BE2C (cell line): ENCODE measurements at regions not wholly inside any gene's neighbourhood (a gene's known extent, or its start where the extent isn't known, plus 50 kb on each side); places are given as distances from the start of the nearest gene placed in this dataset.

Source experiments
- DNase-seq: peaks from one replicate; pipeline ENCODE4 v3.0.0-alpha.2; 2020
- H3K27me3 ChIP-seq: fragments of 250-450 bp; sonication (Bioruptor Pico); 2 replicates; pipeline ENCODE4 v1.5.1; 2020; ENCODE audit warnings: mild to moderate bottlenecking
- H3K36me3 ChIP-seq: fragments of 250-450 bp; sonication (Bioruptor Pico); 2 replicates; pipeline ENCODE4 v1.5.1; 2020; ENCODE audit warnings: mild to moderate bottlenecking
- H3K4me1 ChIP-seq: fragments of 250-450 bp; sonication (Bioruptor Pico); 2 replicates; pipeline ENCODE4 v1.5.1; 2020
- H3K4me3 ChIP-seq: 2 replicates; pipeline ENCODE4 v1.5.1; 2011; ENCODE audit warnings: low read depth, low read length
- H3K9me3 ChIP-seq: fragments of 250-450 bp; sonication (Bioruptor Pico); 2 replicates; pipeline ENCODE4 v1.5.1; 2020
- TF ChIP-seq, protein P1 (sequence below): IDR thresholded peaks from 2 replicates; pipeline ENCODE4 v1.5.1; 2012; ENCODE audit warnings: mild to moderate bottlenecking, low read depth, low read length

DNA sequence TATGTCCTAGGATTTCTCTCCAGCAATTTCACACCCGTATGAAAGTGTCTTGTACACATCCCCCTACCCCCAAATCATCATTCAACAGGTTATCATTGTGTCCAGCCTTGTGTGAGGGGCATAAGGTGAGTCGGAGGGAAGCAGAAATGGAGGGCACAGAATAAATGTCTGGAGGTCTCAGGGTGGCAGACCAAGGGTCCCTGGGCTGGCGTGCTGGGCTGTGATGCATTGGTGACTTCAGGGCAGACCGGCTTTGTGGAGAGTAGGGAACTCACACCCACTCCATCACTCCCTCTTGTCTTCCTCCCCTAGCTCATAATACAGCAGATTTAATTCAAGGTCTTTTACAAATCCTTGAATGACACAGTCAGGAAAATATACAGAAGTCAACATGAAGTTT is 191.7 kb upstream of the PMEPA1 start:
- H3K4me1 ChIP-seq = no peaks in the 10 kb centered on the region
- TF ChIP-seq, protein P1, sequence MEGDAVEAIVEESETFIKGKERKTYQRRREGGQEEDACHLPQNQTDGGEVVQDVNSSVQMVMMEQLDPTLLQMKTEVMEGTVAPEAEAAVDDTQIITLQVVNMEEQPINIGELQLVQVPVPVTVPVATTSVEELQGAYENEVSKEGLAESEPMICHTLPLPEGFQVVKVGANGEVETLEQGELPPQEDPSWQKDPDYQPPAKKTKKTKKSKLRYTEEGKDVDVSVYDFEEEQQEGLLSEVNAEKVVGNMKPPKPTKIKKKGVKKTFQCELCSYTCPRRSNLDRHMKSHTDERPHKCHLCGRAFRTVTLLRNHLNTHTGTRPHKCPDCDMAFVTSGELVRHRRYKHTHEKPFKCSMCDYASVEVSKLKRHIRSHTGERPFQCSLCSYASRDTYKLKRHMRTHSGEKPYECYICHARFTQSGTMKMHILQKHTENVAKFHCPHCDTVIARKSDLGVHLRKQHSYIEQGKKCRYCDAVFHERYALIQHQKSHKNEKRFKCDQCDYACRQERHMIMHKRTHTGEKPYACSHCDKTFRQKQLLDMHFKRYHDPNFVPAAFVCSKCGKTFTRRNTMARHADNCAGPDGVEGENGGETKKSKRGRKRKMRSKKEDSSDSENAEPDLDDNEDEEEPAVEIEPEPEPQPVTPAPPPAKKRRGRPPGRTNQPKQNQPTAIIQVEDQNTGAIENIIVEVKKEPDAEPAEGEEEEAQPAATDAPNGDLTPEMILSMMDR = no peak
- DNase-seq = no peak
- no peaks in the 10 kb centered on the region for H3K9me3 ChIP-seq
- no peaks in the 10 kb centered on the region for H3K36me3 ChIP-seq
- no peaks in the 10 kb centered on the region for H3K27me3 ChIP-seq
- no peak overlapping the region for H3K4me3 ChIP-seq

GRCh38 chr20:57900226-57900905 is 190.6 kb upstream of the PMEPA1 start:
- TF ChIP-seq, protein P1 = no peak

GRCh38 chr20:57899554-57899953 is 189.7 kb upstream of the PMEPA1 start:
- H3K36me3 ChIP-seq = no peaks in the 10 kb centered on the region
- no peaks in the 10 kb centered on the region for H3K9me3 ChIP-seq
- no peaks in the 10 kb centered on the region for H3K4me1 ChIP-seq
- no peak for DNase-seq
- H3K27me3 ChIP-seq = no peaks in the 10 kb centered on the region
- no peak overlapping the region for H3K4me3 ChIP-seq
- TF ChIP-seq, protein P1 = no peak

More at GRCh38 chr20:57900226-57900905, 190.6 kb upstream of the PMEPA1 start:
- no peaks in the 10 kb centered on the region for H3K9me3 ChIP-seq
- no peaks in the 10 kb centered on the region for H3K36me3 ChIP-seq
- no peaks in the 10 kb centered on the region for H3K27me3 ChIP-seq
- no peak for DNase-seq
- H3K4me3 ChIP-seq = no peak overlapping the region
- no peaks in the 10 kb centered on the region for H3K4me1 ChIP-seq

DNA sequence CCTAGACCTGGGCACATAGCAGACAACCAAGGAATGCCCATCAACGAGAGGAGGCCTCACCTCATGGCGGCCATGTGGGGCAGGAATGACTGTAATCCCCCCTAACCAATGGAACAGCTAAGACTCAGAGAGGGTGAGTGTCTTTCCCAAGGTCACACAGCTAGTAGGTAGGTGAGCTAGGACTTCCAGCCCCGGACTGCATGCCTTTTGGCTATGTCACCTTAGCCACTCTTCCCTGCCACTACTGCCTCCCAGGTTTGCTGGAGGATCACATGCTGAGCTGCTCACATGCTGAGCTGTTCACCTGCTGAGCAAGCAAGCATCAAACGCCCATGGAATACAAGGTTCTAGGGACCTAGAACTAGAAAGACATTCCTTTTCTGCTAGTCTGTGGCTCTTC is 188.5 kb upstream of the PMEPA1 start:
- no peaks in the 10 kb centered on the region for H3K4me1 ChIP-seq
- no peaks in the 10 kb centered on the region for H3K27me3 ChIP-seq
- no peaks in the 10 kb centered on the region for H3K9me3 ChIP-seq
- DNase-seq = no peak
- TF ChIP-seq, protein P1 = no peak
- no peak overlapping the region for H3K4me3 ChIP-seq
- no peaks in the 10 kb centered on the region for H3K36me3 ChIP-seq

DNA sequence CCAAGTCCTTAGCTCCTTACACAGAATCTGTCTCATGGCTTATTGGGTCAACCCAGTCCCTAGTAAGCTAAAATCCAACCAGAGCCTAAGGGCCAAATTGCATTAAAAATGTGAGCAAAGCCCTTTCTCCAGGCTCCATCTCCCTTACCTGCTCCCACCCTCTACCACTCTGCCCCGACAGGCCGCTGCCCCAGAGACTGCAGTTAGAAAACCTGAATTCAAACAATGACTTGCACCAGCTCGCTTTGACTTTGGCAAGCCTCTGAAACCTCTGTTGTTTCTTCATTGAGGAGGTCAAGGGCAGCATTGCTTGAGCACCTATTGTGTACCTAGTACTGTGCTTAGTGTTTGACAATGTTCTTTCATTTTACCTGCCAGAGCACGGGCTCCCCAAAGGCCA is 188.1 kb upstream of the PMEPA1 start:
- Histone ChIP-seq H3K36me3 (no peaks in the 10 kb centered on the region), H3K27me3 (no peaks in the 10 kb centered on the region), H3K9me3 (no peaks in the 10 kb centered on the region), H3K4me3 (no peak overlapping the region), H3K4me1 (no peaks in the 10 kb centered on the region)
- TF ChIP-seq, protein P1 = no peak
- DNase-seq = no peak

- Histone ChIP-seq H3K4me3 (no peak overlapping the region), H3K9me3 (no peaks in the 10 kb centered on the region), H3K36me3 (no peaks in the 10 kb centered on the region), H3K27me3 (no peaks in the 10 kb centered on the region), H3K4me1 (no peaks in the 10 kb centered on the region)
- TF ChIP-seq, protein P1 = no peak
- DNase-seq = no peak
Measured at GRCh38 chr20:57897156-57897874, 187.5 kb upstream of the PMEPA1 start.
